ENCODE measurements at regions not wholly inside any gene's neighbourhood (a gene's known extent, or its start where the extent isn't known, plus 50 kb on each side); places are given as distances from the start of the nearest gene placed in this dataset.

DNA sequence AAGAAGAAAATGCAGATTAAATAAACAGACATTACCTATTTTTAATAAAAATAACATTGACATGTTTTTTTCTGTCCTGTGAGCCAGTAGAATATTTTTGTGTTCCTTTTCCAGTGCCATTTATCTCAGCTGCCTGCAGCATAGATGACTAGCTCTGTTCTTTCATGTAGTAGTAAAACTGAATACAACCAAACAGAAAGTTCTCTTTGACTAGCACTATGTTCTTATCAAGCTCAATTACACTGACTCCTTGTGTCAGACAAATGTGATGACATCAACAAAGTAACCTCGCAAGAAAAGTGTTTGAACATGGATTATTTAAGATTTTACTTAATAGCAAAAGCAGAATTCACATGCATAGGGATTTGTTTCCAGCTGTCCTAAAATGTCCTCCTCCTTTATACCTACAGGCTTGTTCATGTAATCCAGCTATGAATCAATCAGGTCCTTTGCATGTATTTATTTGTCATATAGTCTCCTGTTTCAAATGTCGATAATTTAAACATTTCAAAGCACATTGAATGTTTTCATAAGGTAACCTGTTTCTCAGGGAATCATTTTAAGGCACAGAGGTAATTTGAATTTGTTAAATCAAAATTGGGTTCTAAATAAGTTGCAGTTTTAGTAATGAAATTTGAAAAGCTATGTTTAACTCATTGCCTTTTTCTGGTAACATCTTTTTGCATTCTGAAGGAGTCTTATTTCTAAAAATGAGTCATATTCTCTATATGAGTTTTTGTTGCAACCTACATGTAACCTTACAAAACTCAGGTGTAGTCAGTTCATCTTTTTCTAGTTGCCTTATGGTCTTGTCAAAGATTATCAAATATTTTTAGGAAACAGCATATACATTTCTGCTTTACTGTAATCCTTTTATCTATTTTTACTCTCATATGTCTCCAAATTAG, 215.3 kb upstream of the GULP1 start:
- no peak for DNase-seq (ENCODE audit: low read depth, low spot score)
- no peak overlapping the region for H3K4me3 ChIP-seq (ENCODE audit: low read length)

DNA sequence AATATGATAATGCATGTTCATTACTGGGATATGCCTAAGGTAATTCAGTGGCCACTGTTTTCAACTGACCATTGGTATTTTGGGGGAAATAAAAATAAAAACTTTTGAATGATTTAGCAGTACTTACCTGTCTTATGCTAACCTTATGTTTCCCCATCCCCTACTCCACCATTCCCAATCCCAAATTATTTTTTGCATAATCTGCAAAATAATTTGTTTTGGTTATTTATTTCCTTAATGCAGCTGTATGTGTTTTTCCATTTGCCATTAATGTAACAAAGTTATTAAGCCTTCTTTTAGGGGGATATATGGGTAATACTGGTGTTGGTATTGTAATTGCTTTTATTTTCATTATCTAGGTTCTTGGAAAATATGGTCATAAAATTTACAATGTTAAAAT, 213.9 kb upstream of the GULP1 start:
- no peak for DNase-seq (ENCODE audit: low read depth, low spot score)
- H3K4me3 ChIP-seq (ENCODE audit: low read length): no peak overlapping the region

DNA sequence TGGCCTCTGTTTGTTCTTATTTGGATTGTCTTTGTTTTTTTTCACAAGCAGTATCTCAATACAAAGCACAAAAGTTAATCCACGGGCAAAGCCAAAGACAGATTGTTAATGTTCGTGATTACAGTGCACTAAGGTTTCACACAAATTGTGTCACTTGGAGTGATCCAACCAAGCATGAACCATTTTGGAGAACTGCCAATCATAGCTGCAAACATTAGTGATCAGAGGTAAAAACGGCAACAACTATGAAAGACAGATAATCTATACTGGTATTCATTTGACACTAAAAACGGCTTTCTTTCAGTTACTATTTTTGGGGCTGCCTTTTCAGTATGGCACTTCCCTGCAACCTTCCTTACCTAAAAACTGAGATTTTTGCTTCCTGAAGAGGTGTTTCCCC, 213.1 kb upstream of the GULP1 start:
- no peak overlapping the region for H3K4me3 ChIP-seq (ENCODE audit: low read length)
- DNase-seq (ENCODE audit: low read depth, low spot score): no peak

DNA sequence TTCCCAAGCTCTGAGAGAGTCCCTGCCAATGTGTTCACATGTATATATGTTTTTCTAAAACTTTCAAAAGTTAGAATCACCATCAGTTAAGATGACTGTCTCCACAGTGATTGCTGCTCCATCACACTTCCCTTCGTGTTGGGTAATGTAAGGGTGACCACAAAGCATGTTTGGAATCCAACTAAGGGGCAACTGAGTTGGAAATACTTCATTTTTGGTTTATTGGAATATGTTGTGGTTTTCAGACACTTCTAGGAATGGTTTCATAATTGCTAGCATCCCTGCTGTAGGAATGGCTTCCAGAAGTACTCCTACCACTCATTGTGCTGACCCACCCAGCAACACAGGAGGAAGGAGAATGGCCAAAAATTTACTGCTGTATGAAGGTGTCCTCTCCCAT, 212.5 kb upstream of the GULP1 start:
- H3K4me3 ChIP-seq (ENCODE audit: low read length): no peak overlapping the region
- no peak for DNase-seq (ENCODE audit: low read depth, low spot score)

DNA sequence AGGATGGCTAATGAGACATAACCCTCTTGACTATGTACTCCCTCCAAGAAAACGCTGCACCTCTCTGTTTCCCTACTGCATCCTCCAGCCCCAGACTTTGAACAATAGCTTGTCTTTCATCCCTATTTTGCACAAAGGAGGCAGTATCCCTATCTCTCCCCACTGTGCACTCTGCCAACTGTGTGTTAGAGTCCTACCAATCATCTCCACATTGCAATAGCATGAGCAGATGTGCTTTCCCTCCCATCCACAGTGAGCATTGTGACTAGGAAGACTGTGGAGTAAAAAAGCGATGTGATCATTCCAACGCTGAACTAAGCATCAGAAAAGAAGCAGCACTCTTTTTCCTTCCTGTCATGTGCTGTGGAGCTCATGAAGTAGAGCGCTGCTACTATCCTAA, 206.3 kb upstream of the GULP1 start:
- H3K4me3 ChIP-seq (ENCODE audit: low read length): no peak overlapping the region
- no peak for DNase-seq (ENCODE audit: low read depth, low spot score)

DNA sequence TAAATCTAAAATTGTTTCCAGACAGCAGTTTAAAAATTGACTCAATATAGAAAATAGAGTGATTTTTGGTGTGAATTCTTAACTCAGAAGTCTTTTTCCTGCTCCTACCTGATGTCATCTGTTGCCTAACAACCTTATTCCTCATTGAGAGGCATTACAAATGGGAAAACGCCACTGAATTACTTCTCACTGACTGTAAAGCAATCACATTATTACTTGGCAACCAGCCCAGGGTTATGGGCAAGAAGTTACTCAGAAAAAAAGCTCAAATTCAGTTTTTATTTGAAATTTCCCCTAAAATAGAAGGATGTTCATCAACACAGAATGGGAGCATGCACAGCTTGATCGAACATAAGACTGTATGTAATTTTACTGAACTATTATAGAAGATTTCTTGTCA, 201.8 kb upstream of the GULP1 start:
- no peak for DNase-seq (ENCODE audit: low read depth, low spot score)
- no peak overlapping the region for H3K4me3 ChIP-seq (ENCODE audit: low read length)

DNA sequence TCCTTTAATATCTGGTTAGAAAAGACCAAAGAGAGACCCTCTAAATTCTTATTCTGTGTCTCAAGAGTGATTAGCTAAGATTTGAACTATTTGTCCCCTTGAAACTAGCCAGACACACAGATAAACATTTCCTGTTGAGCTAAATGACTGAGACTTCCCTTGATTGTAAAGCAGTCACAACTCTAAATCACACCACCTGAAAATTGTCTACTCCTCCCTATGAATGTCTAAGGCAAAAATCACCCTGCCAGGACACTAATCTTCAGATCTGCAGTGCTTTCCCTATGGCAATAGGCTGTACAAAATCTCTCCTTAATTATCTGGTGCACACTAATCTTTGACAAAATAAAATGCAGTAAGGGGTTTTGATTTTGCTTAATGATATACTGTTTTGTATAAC, 200.5 kb upstream of the GULP1 start:
- H3K4me3 ChIP-seq (ENCODE audit: low read length): no peak overlapping the region
- DNase-seq (ENCODE audit: low read depth, low spot score): no peak

DNA sequence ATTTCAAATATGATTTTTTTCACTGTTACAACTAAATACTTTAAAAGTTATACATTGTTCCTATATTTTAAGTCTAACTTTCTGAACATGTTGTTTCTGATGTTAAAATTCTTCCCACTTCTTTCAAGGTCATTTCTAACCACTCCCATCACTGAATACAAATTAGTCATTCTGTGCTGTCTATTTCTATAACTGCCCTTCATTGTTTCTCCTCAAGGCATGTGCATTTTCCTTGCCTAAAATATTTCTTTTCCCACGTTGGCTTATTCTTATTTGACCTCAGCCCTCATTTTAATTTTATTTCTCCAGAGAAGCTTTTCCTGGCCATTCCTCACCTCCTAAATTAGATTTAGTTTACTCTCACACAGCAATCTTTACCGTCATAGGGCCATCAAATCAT, 198.9 kb upstream of the GULP1 start:
- no peak for DNase-seq (ENCODE audit: low read depth, low spot score)
- no peak overlapping the region for H3K4me3 ChIP-seq (ENCODE audit: low read length)

DNA sequence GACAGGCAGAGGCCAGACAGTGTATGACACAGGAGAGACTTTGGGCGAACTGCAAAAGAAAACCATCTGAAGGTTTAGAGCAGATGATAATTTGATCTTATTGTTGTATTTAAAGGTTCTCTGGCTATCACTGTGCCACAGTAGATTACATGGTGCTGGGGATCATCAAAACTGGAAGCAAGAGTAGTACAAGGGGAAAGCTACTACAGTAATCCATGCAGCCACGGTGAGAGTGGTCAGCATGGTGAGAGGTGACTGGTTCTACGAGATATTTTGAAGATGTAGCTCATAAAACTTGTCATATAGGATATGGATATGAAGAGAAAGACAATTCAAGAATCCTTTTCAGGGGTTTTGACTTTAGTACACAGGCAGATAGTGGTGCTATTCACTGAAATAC, 194.8 kb upstream of the GULP1 start:
- no peak for DNase-seq (ENCODE audit: low read depth, low spot score)
- no peak overlapping the region for H3K4me3 ChIP-seq (ENCODE audit: low read length)

DNA sequence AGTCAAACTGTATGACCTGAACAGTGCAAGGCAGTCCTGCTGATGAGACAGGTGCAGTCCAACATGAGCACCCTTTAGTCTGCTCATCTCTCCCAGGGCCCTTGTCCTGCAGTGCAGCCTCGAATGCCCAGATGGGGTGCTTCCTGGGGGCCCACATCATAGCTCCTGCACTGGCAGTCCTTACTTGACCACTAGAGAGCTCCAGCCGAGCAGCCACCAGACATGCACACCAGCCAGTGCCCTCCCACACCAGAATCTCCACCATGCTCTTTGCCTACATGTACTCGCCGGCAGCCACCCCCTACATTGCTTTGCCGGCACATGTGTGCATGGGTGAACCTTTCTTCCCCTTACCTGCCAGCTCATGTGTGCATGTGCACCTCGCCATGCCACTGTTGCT, 188.8 kb upstream of the GULP1 start:
- no peak overlapping the region for H3K4me3 ChIP-seq (ENCODE audit: low read length)
- no peak for DNase-seq (ENCODE audit: low read depth, low spot score)

DNA sequence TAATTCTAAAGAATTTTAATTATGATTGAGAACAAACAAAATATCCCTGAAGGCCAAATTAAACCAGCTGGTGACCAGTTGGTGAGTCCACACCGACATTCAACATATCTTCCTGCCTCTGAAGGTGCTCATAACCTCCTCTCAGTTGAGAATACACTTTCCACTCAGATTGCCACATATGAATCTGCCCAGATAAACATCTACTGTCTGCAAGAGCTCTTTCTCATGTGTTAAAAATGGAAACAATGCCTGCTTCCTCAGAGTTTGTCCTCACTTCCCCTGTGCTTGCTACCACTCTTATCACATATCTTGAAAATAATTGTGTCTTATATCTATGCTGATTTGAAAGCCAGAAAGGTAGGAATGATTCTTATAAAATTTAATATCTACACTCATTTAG, 177.7 kb upstream of the GULP1 start:
- no peak overlapping the region for H3K4me3 ChIP-seq (ENCODE audit: low read length)
- no peak for DNase-seq (ENCODE audit: low read depth, low spot score)

DNA sequence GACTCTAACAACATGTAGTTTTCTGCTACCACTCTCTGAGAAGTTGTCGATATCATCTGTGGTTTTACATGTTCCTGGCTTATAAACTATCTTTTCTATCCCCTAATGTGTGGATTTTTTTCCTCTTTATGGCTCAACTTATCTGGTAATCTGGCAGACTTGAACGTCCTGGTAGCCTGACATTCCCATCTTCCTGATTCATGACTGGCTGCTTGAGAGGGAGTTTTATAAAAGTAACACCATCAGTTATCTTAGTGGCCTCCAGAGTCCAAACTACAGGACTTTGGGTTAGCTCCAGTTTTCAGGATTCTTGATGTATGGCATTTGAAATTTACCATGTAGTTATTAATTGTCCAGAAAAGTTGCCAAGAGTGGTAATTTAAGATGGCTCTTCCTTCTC, 174.0 kb upstream of the GULP1 start:
- H3K4me3 ChIP-seq (ENCODE audit: low read length): no peak overlapping the region
- no peak for DNase-seq (ENCODE audit: low read depth, low spot score)

DNA sequence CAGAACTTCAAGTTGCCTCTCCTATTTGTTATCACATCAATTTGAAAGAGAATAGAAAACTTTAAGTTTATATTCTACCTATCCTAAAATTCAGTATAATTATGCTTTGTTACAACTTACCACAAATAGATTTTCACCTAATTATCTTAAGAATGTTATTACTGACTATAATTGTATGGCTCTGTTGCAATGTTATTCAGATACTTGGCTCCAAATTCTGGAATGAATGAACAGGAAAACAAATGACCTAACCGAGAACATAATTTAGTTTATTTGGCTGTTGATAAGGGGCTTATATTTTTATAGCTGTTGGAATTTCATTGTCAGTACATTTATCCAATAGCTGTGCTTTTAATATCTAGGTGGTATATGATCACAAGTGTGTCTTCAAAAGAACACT, 173.2 kb upstream of the GULP1 start:
- H3K4me3 ChIP-seq (ENCODE audit: low read length): no peak overlapping the region

DNA sequence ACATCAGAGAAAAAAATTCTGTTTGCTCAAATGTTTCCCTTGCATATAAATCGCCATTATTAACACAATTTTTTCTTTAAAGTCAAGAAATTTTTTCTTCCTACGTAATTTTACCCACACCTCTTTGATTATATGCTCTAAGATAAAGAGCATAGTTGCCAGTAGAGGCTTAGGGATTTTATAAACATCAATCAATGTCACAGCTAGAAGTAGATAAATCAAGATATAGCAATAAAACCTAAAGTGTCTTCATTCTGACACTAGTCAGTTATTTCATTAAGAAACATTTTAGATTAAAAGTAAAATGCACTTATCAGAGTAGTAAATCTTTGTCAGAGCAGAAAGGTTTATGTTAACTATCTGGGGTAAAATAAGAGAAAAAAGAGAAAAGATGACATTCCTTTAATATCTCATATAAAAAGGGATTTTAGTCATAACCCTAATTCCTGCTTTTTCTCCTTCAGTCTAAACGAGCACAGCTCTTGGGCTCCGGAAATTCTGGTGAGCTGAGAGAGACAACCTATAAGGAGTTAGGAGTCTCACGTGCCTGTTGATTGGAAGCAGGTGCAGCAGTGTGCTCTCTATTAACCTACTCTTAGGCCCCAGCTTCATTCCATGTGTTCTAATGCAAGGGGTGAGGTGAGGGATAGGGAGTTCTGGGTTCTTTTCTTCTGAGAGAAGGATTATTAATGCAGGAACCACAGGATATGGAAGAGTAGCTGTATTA, 172.4 kb upstream of the GULP1 start:
- DNase-seq (ENCODE audit: low read depth, low spot score): no peak
- H3K4me3 ChIP-seq (ENCODE audit: low read length): no peak overlapping the region

More for the DNA sequence above, 173.2 kb upstream of the GULP1 start:
- no peak for DNase-seq (ENCODE audit: low read depth, low spot score)

DNA sequence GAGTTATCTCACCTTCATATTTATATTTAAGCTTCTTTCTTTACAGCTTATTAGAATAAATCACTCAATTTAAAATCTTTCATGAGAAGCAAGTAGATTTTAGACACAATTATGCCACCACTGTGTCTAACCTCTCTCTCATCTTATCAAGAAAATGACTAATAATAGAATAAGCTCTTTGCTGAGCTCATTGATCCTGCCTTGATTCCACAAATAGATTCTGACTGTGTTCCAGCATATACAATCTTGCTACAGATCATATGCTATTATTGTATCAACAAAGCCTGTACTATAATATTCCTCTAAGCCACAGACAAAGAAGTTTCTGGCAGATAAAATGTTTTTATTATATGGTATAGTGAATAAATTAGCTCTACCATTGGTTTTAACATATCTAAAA, 168.7 kb upstream of the GULP1 start:
- DNase-seq (ENCODE audit: low read depth, low spot score): no peak
- H3K4me3 ChIP-seq (ENCODE audit: low read length): no peak overlapping the region

DNA sequence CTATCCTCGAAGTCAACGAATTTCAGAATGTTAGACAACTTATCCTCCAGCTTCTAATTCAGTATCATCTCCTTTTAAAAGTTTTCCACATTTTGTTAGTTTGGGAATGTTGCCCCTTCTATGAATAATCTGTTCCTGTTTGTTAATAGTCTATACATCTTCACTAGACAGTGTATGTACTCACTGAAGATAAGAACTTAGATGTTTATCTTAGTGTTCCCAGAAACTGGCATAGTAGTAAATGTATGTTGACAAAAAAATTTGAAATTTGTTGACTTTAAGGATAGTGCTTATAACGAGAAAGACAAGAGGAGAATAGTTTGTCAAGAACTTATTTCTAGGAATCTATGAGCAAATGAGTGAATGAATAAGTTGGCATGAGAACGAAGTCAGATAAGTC, 162.0 kb upstream of the GULP1 start:
- H3K4me3 ChIP-seq (ENCODE audit: low read length): no peak overlapping the region

DNA sequence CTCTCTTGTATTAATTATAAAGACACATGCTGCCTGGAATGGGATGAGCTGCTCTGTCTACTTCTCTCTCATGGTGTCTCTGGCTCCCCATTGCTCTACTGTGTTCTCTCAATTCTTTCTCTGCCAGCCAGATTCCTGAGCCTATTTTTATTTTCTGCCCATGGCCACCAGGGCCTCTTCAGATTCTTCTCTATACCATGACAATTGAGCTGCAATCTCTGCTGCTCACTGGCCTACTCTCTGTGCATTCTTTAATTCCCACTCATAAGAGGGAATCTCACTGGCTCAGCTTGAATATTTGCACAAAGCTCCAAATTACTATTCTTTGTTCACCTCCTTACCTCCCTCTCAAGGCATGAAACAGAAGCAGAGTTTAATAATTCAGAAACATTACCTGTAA, 161.4 kb upstream of the GULP1 start:
- no peak overlapping the region for H3K4me3 ChIP-seq (ENCODE audit: low read length)
- no peak for DNase-seq (ENCODE audit: low read depth, low spot score)

More for the DNA sequence above, 162.0 kb upstream of the GULP1 start:
- DNase-seq (ENCODE audit: low read depth, low spot score): no peak

DNA sequence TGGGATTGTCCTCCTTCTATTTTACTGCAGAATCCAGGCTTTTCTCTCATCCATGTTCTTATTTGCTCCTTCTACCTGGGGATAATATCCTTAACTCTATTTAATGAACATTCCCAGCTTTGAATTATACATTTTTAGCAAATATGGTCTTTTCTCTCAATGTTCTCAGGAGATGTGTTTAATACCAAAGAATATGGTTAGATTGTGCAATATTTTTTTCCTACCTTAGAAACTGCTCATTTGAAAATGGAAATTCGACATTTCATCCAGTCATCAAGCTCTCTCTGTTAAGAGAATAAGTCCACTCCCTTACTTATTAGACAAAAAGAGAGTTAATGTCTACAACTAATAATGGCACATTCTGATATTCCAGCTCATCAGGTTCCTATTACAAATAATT, 160.4 kb upstream of the GULP1 start:
- no peak for DNase-seq (ENCODE audit: low read depth, low spot score)
- no peak overlapping the region for H3K4me3 ChIP-seq (ENCODE audit: low read length)

DNA sequence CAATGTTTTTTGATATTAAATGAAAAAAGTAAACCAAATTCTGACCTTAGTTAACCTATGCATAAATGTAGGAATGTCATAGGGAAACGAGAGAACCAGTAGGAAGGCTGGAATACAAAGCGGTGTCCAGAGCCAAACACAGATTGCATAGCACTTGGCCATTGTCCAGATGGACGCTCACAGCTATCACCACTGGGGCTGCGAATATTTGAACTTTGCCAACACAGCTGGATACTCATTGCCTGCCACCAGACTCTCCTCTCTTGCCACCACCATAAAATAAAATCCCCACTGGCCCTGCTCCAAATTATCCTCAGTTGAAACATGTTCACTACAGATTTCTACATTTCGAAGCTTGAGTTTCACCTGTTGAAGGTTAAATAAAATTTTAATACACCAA, 159.3 kb upstream of the GULP1 start:
- DNase-seq (ENCODE audit: low read depth, low spot score): no peak

DNA sequence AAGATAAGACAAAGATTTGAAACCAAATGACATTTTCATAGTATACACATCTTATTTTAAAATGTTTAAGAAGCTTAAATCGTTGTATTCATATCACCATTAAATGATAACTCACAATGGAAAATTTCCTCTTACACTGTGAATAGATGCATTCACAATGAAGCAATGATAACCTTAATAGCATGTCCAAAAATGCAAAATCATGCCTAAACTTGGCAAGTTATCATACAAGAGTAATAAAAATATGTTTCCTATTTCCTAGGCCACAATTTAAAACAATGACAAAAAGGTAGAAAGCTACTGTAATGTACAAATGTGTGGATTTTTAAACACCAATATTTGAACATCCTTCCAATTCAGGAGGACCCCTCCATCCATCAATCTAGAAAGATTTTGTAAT, 157.4 kb upstream of the GULP1 start:
- H3K4me3 ChIP-seq (ENCODE audit: low read length): no peak overlapping the region
- no peak for DNase-seq (ENCODE audit: low read depth, low spot score)

More for the DNA sequence above, 159.3 kb upstream of the GULP1 start:
- no peak overlapping the region for H3K4me3 ChIP-seq (ENCODE audit: low read length)

DNA sequence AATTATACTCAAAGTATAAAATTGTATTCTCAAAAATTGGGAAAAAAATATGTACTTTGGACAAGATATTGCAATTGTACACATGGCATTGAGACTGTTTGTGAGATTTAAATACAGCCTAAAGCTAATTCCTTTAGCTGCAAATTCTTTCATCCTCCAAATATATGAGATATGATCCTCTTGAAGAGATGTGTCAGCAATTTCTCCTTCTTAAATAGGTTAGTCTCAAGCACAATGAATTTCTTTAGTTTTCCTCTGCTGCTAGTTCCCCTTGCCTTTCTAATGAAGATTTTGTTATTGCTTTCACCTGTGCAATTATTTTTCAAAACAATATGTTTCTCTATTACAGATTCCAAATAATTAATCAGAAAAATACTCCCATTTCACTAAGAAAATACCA, 153.4 kb upstream of the GULP1 start:
- H3K4me3 ChIP-seq (ENCODE audit: low read length): no peak overlapping the region
- no peak for DNase-seq (ENCODE audit: low read depth, low spot score)
